CD14-positive monocyte (primary cell): ENCODE measurements at regions not wholly inside any gene's neighbourhood (a gene's known extent, or its start where the extent isn't known, plus 50 kb on each side); places are given as distances from the start of the nearest gene placed in this dataset.
A peak's percentile ranks its signal among the peaks of the same experiment; 100 is the strongest.

Source experiments
- DNase-seq, 3 donors: peaks; one replicate each; pipeline ENCODE4 v3.0.0-alpha.2; 2011 to 2022
- H2AFZ ChIP-seq: 2 replicates; pipeline ENCODE4 v1.6.0; 2012; ENCODE audit warnings: mild to moderate bottlenecking, low read depth, low read length, inconsistent platforms; ENCODE audit not compliant: insufficient read depth, poor library complexity, severe bottlenecking
- H3K27ac ChIP-seq, 2 donors: 1 replicate in 1 of 2; 2 replicates in 1 of 2; pipeline ENCODE4 v1.5.1; 2012 to 2013; ENCODE audit warnings: low read length in 2 of 2, control low read depth in 1 of 2, inconsistent platforms in 1 of 2, low read depth in 1 of 2, mild to moderate bottlenecking in 1 of 2
- H3K27me3 ChIP-seq, 2 donors: one replicate each; pipeline versions ENCODE4 v1.6.0 to v1.6.1; 2011 to 2013; ENCODE audit warnings: low read length in 2 of 2; ENCODE audit not compliant: control insufficient read depth in 2 of 2, insufficient read depth in 2 of 2
- H3K36me3 ChIP-seq, 2 donors: replicated peaks in 1 of 2; 1 replicate in 1 of 2; 2 replicates in 1 of 2; pipeline versions ENCODE4 v1.5.1 to v1.6.1; 2012 to 2013; ENCODE audit warnings: low read length in 2 of 2, control low read depth in 1 of 2, inconsistent platforms in 1 of 2, mild to moderate bottlenecking in 1 of 2; ENCODE audit not compliant: insufficient read depth in 2 of 2, control insufficient read depth in 1 of 2
- H3K4me1 ChIP-seq, 2 donors: 1 replicate in 1 of 2; 2 replicates in 1 of 2; pipeline versions ENCODE4 v1.5.1 to v1.6.1; 2012 to 2013; ENCODE audit warnings: low read length in 2 of 2, control low read depth in 1 of 2, inconsistent platforms in 1 of 2, mild to moderate bottlenecking in 1 of 2, moderate library complexity in 1 of 2; ENCODE audit not compliant: insufficient read depth in 2 of 2, control insufficient read depth in 1 of 2
- H3K4me2 ChIP-seq: replicated peaks from 2 replicates; pipeline ENCODE3; 2012; ENCODE audit warnings: low read length, moderate library complexity, mild to moderate bottlenecking; ENCODE audit not compliant: poor library complexity, severe bottlenecking; ENCODE audit errors: extremely low read depth
- H3K4me3 ChIP-seq, 3 experiments: fragments of 200-600 bp in 1 of 3; sonication (generic) in 1 of 3; replicated peaks in 1 of 3; 1 replicate in 2 of 3; 2 replicates in 1 of 3; pipeline ENCODE4 v1.5.1; 2011 to 2013; ENCODE audit warnings: low read length in 3 of 3, mild to moderate bottlenecking in 3 of 3, control low read depth in 2 of 3, low read depth in 2 of 3, inconsistent platforms in 1 of 3, moderate library complexity in 1 of 3
- H3K79me2 ChIP-seq: 2 replicates; pipeline ENCODE4 v1.6.0; 2012; ENCODE audit warnings: mild to moderate bottlenecking, control low read depth, inconsistent platforms, low read length, moderate library complexity; ENCODE audit not compliant: insufficient read depth
- H3K9ac ChIP-seq: 2 replicates; pipeline ENCODE4 v1.6.0; 2017; ENCODE audit warnings: low read length, mild to moderate bottlenecking; ENCODE audit not compliant: insufficient read depth, poor library complexity, severe bottlenecking
- H3K9me3 ChIP-seq, 2 donors: replicated peaks in 1 of 2; 1 replicate in 1 of 2; 2 replicates in 1 of 2; pipeline versions ENCODE4 v1.5.1 to v1.6.1; 2012 to 2013; ENCODE audit warnings: low read length in 2 of 2, control low read depth in 1 of 2; ENCODE audit not compliant: control insufficient read depth in 1 of 2, insufficient read depth in 1 of 2
- H4K20me1 ChIP-seq: 2 replicates; pipeline ENCODE4 v1.6.0; 2012; ENCODE audit warnings: mild to moderate bottlenecking, low read length, control low read depth, moderate library complexity; ENCODE audit not compliant: insufficient read depth
- H3K27ac Mint-ChIP-seq, 7 donors: one replicate each; pipeline ENCODE4 v1.8.0; 2020; ENCODE audit warnings: mild to moderate bottlenecking in 7 of 7, mixed read lengths in 7 of 7, moderate library complexity in 6 of 7, inconsistent platforms in 2 of 7
- H3K27me3 Mint-ChIP-seq, 3 donors: one replicate each; pipeline ENCODE4 v1.8.0; 2021 to 2022; ENCODE audit warnings: low read depth in 3 of 3, mild to moderate bottlenecking in 3 of 3, mixed read lengths in 3 of 3, moderate library complexity in 3 of 3, inconsistent platforms in 1 of 3
- H3K36me3 Mint-ChIP-seq, 2 donors: one replicate each; pipeline ENCODE4 v1.8.0; 2020; ENCODE audit warnings: mixed read lengths in 2 of 2, inconsistent platforms in 1 of 2, mild to moderate bottlenecking in 1 of 2
- H3K4me1 Mint-ChIP-seq: one replicate; pipeline ENCODE4 v1.8.0; 2020; ENCODE audit warnings: mild to moderate bottlenecking, mixed read lengths
- H3K4me3 Mint-ChIP-seq, 2 donors: one replicate each; pipeline ENCODE4 v1.8.0; 2020; ENCODE audit warnings: mild to moderate bottlenecking in 2 of 2, mixed read lengths in 2 of 2, moderate library complexity in 1 of 2
- H3K9me3 Mint-ChIP-seq, 7 donors: one replicate each; pipeline ENCODE4 v1.8.0; 2020 to 2022; ENCODE audit warnings: mixed read lengths in 7 of 7, mild to moderate bottlenecking in 6 of 7, moderate library complexity in 6 of 7, inconsistent platforms in 2 of 7
- WGBS: methylation state at CpG from one replicate; pipeline ENCODE4 v1.1.5; 2013; ENCODE audit warnings: missing lambda C conversion rate; ENCODE audit not compliant: insufficient coverage; 5-methylcytosine and 5-hydroxymethylcytosine counted together
- intact Hi-C, 2 donors: fragments of 100-400 bp; cut with micrococcal nuclease; formaldehyde crosslinking; loops; one replicate each; pipeline versions ENCODE4 v1.15.0 to v1.15.1; 2023
- TF ChIP-seq, protein P1 (sequence below): fragments of 200-600 bp; IDR thresholded peaks from one replicate; pipeline ENCODE4 v1.8.0; 2022; ENCODE audit warnings: antibody characterized with exemption, mild to moderate bottlenecking

DNA sequence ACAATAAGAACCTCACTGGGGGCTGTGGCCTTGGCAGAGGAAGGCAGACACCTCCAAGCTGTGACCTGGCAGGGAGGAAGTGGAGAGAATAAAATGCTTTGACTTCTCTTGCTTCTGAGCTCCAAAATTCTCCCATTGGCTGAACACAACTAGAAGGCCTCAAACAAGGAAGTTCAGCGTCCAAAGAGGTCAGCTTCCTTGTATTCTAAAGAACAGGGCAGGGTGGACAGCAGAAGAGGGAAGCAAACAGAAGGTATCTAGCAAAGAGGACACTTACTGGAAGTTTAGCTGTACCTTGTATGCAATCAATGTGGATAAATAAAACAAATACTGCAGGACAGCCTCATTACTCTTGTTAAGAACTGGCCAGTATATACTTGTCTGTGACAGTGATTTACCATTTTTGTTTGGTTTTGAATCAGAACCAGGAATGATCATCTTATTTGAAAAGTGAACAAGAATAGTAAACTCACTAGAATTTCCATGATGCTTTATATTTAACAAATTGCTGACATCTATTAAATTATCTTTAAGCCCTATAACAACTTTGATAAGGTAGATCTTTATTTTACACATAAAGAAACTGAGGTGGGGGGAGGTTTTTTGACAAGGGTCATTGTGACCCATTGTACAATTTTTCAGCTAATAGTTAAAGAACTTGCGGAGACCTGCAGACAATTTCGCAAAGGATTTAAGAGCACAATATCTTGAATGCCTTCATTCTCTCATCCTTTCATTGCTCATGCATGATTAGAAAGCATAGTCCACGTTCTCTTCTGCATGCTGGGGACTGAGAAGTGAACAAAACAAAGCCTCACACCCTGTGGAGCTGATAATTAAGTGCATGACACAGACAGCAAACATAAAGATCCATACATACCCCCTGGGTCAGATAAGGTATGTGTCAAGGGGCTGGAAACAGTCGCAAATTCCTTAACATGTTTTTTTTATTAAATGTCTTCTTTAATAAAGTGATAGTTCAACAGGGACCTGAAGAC, 1448.0 kb downstream of the AACS start:
- Mint-ChIP-seq H3K27me3 (peaks cover 0 to 3% (median 0%) of the 10 kb centered on the region in 3 donors), H3K36me3 (no peaks in the 10 kb centered on the region), H3K4me3 (no peak overlapping the region), H3K9me3 (peaks cover 0 to 5% (median 2%) of the 10 kb centered on the region in 7 donors), H3K27ac (peak overlapping the region in 3 of 7 donors; percentile 21 to 83 (median 43)), H3K4me1 (no peaks in the 10 kb centered on the region)
- H3K36me3 ChIP-seq, result no peaks in the 10 kb centered on the region
- TF ChIP-seq, protein P1, sequence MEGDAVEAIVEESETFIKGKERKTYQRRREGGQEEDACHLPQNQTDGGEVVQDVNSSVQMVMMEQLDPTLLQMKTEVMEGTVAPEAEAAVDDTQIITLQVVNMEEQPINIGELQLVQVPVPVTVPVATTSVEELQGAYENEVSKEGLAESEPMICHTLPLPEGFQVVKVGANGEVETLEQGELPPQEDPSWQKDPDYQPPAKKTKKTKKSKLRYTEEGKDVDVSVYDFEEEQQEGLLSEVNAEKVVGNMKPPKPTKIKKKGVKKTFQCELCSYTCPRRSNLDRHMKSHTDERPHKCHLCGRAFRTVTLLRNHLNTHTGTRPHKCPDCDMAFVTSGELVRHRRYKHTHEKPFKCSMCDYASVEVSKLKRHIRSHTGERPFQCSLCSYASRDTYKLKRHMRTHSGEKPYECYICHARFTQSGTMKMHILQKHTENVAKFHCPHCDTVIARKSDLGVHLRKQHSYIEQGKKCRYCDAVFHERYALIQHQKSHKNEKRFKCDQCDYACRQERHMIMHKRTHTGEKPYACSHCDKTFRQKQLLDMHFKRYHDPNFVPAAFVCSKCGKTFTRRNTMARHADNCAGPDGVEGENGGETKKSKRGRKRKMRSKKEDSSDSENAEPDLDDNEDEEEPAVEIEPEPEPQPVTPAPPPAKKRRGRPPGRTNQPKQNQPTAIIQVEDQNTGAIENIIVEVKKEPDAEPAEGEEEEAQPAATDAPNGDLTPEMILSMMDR, result no peak
- no peak for DNase-seq
- H3K4me1 ChIP-seq, result no peaks in the 10 kb centered on the region
- H3K4me3 ChIP-seq, result no peak overlapping the region
- no peak overlapping the region for H3K9ac ChIP-seq
- 33% methylated on average over 1 of the region's 5 CpGs for WGBS
- intact Hi-C loops, result no loop called here
- H3K79me2 ChIP-seq, result no peaks in the 10 kb centered on the region
- H3K27me3 ChIP-seq, result no peaks in the 10 kb centered on the region
- H3K4me2 ChIP-seq, result no peak overlapping the region
- H3K9me3 ChIP-seq, result peaks cover 3 to 7% of the 10 kb centered on the region in 2 donors
- H3K27ac ChIP-seq, result no peak overlapping the region
- H4K20me1 ChIP-seq, result no peaks in the 10 kb centered on the region
- H2AFZ ChIP-seq, result no peak overlapping the region

DNA sequence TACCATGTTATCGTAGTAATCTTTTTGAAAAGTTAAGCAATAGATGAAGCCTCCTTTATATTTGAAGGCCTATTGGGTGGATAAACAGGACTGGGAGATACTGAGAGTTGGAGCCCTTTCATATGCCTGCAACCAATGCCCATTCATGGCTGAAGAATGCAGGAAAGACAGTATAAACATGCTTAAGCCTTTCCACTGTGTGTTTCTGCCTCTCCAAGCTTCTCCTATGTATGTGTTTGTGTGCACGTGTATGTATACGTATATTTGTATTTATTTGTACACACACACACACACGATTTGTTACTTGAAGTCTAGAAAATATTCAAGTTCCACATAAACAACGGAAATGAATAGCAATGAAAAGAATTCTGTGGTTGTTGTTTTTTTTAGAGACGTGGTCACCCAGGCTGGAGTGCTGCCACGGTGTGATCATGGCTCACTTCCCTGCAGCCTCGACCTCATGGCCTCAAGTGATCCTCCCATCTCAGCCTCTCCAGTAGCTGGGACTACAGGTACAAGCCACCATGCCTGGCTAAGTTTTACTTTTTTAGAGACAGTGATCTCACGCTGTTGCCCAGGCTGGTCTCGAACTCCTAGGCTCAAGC, 1453.5 kb downstream of the AACS start:
- Histone ChIP-seq H3K36me3 (no peaks in the 10 kb centered on the region), H3K4me1 (no peaks in the 10 kb centered on the region), H3K9me3 (peaks cover 0 to 3% of the 10 kb centered on the region in 2 donors), H3K27me3 (no peaks in the 10 kb centered on the region), H3K79me2 (no peaks in the 10 kb centered on the region), H2AFZ (no peak overlapping the region), H3K27ac (no peak overlapping the region), H3K4me3 (no peak overlapping the region), H3K4me2 (no peak overlapping the region), H4K20me1 (no peaks in the 10 kb centered on the region), H3K9ac (no peak overlapping the region)
- H3K4me1 Mint-ChIP-seq, result no peaks in the 10 kb centered on the region
- WGBS, result 72% methylated on average over 5 of the region's 10 CpGs
- no peak overlapping the region for H3K27ac Mint-ChIP-seq
- intact Hi-C loops, result no loop called here
- no peak for DNase-seq
- peaks cover 0 to 3% (median 0%) of the 10 kb centered on the region in 7 donors for H3K9me3 Mint-ChIP-seq
- TF ChIP-seq, protein P1, result no peak
- no peaks in the 10 kb centered on the region for H3K36me3 Mint-ChIP-seq
- no peak overlapping the region for H3K4me3 Mint-ChIP-seq
- no peaks in the 10 kb centered on the region for H3K27me3 Mint-ChIP-seq
